Endothelial cell of umbilical vein (primary cell): ENCODE measurements at regions not wholly inside any gene's neighbourhood (a gene's known extent, or its start where the extent isn't known, plus 50 kb on each side); places are given as distances from the start of the nearest gene placed in this dataset.

ENCODE experiments used
- BruUV-seq: library from RNA; stranded (reverse); fragments of 400-500 nt; replicated peaks from 2 replicates; lab custom pipeline; 2021; lab: Mats Ljungman, UMichigan
- CTCF ChIA-PET: fragments of 300-600, 350-600 bp; sonication (Branson Sonifier 250); formaldehyde crosslinking; loops from one replicate; lab custom pipeline; 2021; ENCODE audit warnings: antibody characterized with exemption, inconsistent platforms; lab: Charles Lee
- POLR2A ChIA-PET: fragments of 300-600, 350-600 bp; sonication (Branson Sonifier 250); formaldehyde crosslinking; loops from one replicate; lab custom pipeline; 2021; ENCODE audit warnings: antibody characterized with exemption, inconsistent platforms; lab: Charles Lee
- DNase-seq: peaks from one replicate; pipeline ENCODE4 v3.0.0-alpha.2; 2011; ENCODE audit warnings: low read depth, low spot score
- FAIRE-seq: peaks from 2 replicates; lab custom pipeline; 2011; peaks lifted over from hg19 to GRCh38; lab: Jason Lieb, UNC
- H2AFZ ChIP-seq: 2 replicates; pipeline ENCODE4 v1.6.0; 2012; ENCODE audit warnings: low read depth, low read length, control low read depth, inconsistent platforms
- H3K27ac ChIP-seq: 2 replicates; pipeline ENCODE4 v1.5.1; 2011; ENCODE audit warnings: low read depth, mild to moderate bottlenecking, control low read depth, low read length, moderate library complexity; ENCODE audit not compliant: insufficient read depth
- H3K27me3 ChIP-seq, 2 experiments: 2 replicates each; pipeline versions ENCODE4 v1.6.0 to v1.6.1; 2011; ENCODE audit warnings: low read length in 2 of 2, mixed read lengths in 1 of 2; ENCODE audit not compliant: control insufficient read depth in 2 of 2, insufficient read depth in 2 of 2
- H3K36me3 ChIP-seq, 2 experiments: 2 replicates in 1 of 2; 3 replicates in 1 of 2; pipeline ENCODE4 v1.5.1; 2011; ENCODE audit warnings: low read length in 2 of 2, mild to moderate bottlenecking in 1 of 2, moderate library complexity in 1 of 2; ENCODE audit not compliant: control insufficient read depth in 2 of 2, insufficient read depth in 2 of 2; ENCODE audit errors: extremely low read depth in 1 of 2
- H3K4me1 ChIP-seq: 3 replicates; pipeline ENCODE4 v1.5.1; 2011; ENCODE audit warnings: mild to moderate bottlenecking, low read length; ENCODE audit not compliant: control insufficient read depth, insufficient read depth; ENCODE audit errors: extremely low read depth
- H3K4me2 ChIP-seq: 2 replicates; pipeline ENCODE4 v1.6.1; 2011; ENCODE audit warnings: low read length, control low read depth, mixed read lengths; ENCODE audit not compliant: insufficient read depth
- H3K4me3 ChIP-seq, 3 experiments: fragments of 200-600 bp in 1 of 3; sonication (generic), shearing (Covaris generic) in 1 of 3; replicated peaks in 1 of 3; 2 replicates each; pipeline ENCODE4 v1.5.1; 2011 to 2016; ENCODE audit warnings: control low read depth in 3 of 3, low read length in 3 of 3, mild to moderate bottlenecking in 2 of 3, inconsistent platforms in 1 of 3, low read depth in 1 of 3, moderate library complexity in 1 of 3; ENCODE audit not compliant: insufficient read depth in 1 of 3
- H3K79me2 ChIP-seq: 2 replicates; pipeline ENCODE4 v1.6.0; 2012; ENCODE audit warnings: low read length, inconsistent platforms; ENCODE audit not compliant: control insufficient read depth, insufficient read depth
- H3K9ac ChIP-seq: replicated peaks from 2 replicates; pipeline ENCODE3; 2011; ENCODE audit warnings: low read length, control low read depth; ENCODE audit not compliant: insufficient read depth; ENCODE audit errors: extremely low read depth
- H3K9me1 ChIP-seq: replicated peaks from 3 replicates; pipeline ENCODE4 v1.6.0; 2011; ENCODE audit warnings: mild to moderate bottlenecking, low read length; ENCODE audit not compliant: control insufficient read depth, insufficient read depth; ENCODE audit errors: extremely low read depth
- H3K9me3 ChIP-seq: replicated peaks from 2 replicates; pipeline ENCODE4 v1.5.1; 2012; ENCODE audit warnings: low read length, inconsistent platforms; ENCODE audit not compliant: control insufficient read depth, insufficient read depth
- H4K20me1 ChIP-seq: replicated peaks from 2 replicates; pipeline ENCODE3; 2011; ENCODE audit warnings: mild to moderate bottlenecking, low read length; ENCODE audit not compliant: control insufficient read depth, insufficient read depth; ENCODE audit errors: extremely low read depth
- EZH2 ChIP-seq: IDR thresholded peaks from 2 replicates; pipeline ENCODE4 v1.6.1; 2012; ENCODE audit warnings: borderline replicate concordance, low read depth, mild to moderate bottlenecking, moderate library complexity, low read length, inconsistent platforms; ENCODE audit not compliant: severe bottlenecking
- FOS ChIP-seq: IDR thresholded peaks from 2 replicates; pipeline ENCODE4 v1.6.1; 2011; ENCODE audit warnings: mild to moderate bottlenecking, low read length, moderate library complexity, borderline replicate concordance; ENCODE audit not compliant: insufficient read depth
- GATA2 ChIP-seq: IDR thresholded peaks from 2 replicates; pipeline ENCODE4 v1.7.0; 2011; ENCODE audit warnings: low read depth, mild to moderate bottlenecking, moderate library complexity, mixed read lengths, low read length; ENCODE audit not compliant: insufficient read length, insufficient read depth
- JUN ChIP-seq: IDR thresholded peaks from 2 replicates; pipeline ENCODE4 v1.6.1; 2011; ENCODE audit warnings: borderline replicate concordance, low read depth; ENCODE audit not compliant: insufficient read length, insufficient read depth
- MYC ChIP-seq: IDR thresholded peaks from one replicate; pipeline ENCODE4 v1.6.1; 2011; ENCODE audit warnings: mild to moderate bottlenecking, low read depth, low read length
- POLR2A ChIP-seq: IDR thresholded peaks from 2 replicates; pipeline ENCODE4 v1.6.1; 2012; ENCODE audit warnings: low read depth, mild to moderate bottlenecking, control low read depth, low read length
- POLR2AphosphoS5 ChIP-seq: IDR thresholded peaks from 2 replicates; pipeline ENCODE4 v1.6.1; 2012; ENCODE audit warnings: low read depth, mild to moderate bottlenecking, control low read depth, low read length, moderate library complexity; ENCODE audit not compliant: insufficient read depth
- dilution Hi-C: fragments of 300-500 bp; cut with MboI; formaldehyde crosslinking; loops from one replicate; pipeline ENCODE4 v1.15.0; 2019; ENCODE audit warnings: low sequenced_read_pairs; ENCODE audit not compliant: extremely low pct_ligation_motif_present
- intact Hi-C: fragments of 100-400 bp; cut with micrococcal nuclease; formaldehyde crosslinking; loops from one replicate; pipeline ENCODE4 v1.10.0; 2022
- TF ChIP-seq, protein P1 (sequence below), 2 donors: IDR thresholded peaks; 1 replicate in 1 of 2; 2 replicates in 1 of 2; pipeline ENCODE4 v1.5.1; 2011; ENCODE audit warnings: low read length in 2 of 2, mild to moderate bottlenecking in 2 of 2, moderate library complexity in 2 of 2, control low read depth in 1 of 2, inconsistent platforms in 1 of 2, low read depth in 1 of 2; ENCODE audit not compliant: insufficient read depth in 1 of 2; ENCODE audit errors: extremely low read depth in 1 of 2
- TF ChIP-seq, protein P2 (sequence below): IDR thresholded peaks from 2 replicates; pipeline ENCODE4 v1.6.1; 2011; ENCODE audit not compliant: insufficient read depth, insufficient read length

DNA sequence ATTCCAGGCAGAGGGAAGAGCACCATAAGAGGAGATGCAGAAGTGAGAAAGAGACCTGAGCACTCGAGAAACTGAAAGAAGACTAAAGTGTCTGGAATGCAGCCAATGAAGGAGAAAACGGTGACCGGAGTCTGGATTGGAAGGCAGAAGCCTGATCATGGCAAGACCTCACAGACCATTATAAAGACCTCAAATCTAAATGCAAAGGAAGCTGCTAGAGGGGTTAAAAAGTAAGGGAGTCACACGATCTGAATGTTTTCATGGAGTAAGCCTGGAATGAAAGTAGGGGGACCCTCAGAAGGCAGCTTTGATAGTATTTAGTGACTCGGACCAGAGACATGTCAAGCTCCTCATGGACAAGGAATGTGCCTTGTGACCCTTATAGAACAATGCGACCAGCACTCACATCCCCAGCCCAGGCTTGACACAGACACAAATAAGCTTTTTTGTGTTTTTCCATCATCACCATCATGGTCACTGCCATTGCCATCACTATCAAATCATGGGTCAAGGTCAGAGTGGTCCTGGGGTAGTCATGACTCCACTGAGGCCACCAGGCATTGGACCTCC, 183.6 kb downstream of the SEC16B start:
- no peak for FAIRE-seq
- Histone ChIP-seq H3K27ac (no peak overlapping the region), H3K27me3 (no peaks in the 10 kb centered on the region), H3K9me1 (no peaks in the 10 kb centered on the region), H3K4me3 (no peak overlapping the region), H3K4me2 (no peak overlapping the region), H4K20me1 (no peaks in the 10 kb centered on the region), H3K36me3 (no peaks in the 10 kb centered on the region), H2AFZ (no peak overlapping the region), H3K4me1 (peaks cover 4% of the 10 kb centered on the region), H3K9me3 (no peaks in the 10 kb centered on the region), H3K9ac (no peak overlapping the region), H3K79me2 (no peaks in the 10 kb centered on the region)
- no TSS peak for BruUV-seq
- dilution Hi-C loops = loop anchor here (5.0 kb wide), 1 partner anchor 36 kb away; no protein-coding TSS in a partner anchor
- POLR2A ChIA-PET = no interaction called here
- intact Hi-C loops = loop anchor here (10.0 kb wide), 1 partner anchor 601 kb away; no protein-coding TSS in a partner anchor
- no peak for TF ChIP-seq MYC
- no peak for TF ChIP-seq POLR2AphosphoS5
- CTCF ChIA-PET = no interaction called here
- DNase-seq = no peak

DNA sequence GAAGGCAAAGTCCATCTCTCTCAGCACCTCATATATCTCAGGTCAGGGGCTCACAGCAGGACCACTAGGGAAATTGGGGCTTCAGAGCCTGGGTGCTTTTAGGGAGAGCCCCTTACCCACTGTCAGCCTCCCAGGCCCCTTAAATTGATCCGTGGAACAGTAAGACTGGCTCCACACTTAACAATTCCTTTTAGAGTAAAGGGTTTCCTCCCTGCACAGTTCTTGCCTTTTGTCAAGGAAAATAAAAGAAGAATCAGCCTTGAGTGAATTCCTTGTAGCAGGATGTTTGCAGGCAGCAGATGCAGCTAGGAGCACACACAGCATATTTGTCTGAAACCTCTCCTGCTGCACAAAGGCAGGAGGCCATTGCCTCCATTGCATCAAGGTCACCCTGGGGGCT, 184.9 kb downstream of the SEC16B start:
- peaks cover 4% of the 10 kb centered on the region for H3K4me1 ChIP-seq
- no peaks in the 10 kb centered on the region for H3K36me3 ChIP-seq
- H3K9me1 ChIP-seq = no peaks in the 10 kb centered on the region
- H3K4me2 ChIP-seq = no peak overlapping the region
- TF ChIP-seq, protein P1, sequence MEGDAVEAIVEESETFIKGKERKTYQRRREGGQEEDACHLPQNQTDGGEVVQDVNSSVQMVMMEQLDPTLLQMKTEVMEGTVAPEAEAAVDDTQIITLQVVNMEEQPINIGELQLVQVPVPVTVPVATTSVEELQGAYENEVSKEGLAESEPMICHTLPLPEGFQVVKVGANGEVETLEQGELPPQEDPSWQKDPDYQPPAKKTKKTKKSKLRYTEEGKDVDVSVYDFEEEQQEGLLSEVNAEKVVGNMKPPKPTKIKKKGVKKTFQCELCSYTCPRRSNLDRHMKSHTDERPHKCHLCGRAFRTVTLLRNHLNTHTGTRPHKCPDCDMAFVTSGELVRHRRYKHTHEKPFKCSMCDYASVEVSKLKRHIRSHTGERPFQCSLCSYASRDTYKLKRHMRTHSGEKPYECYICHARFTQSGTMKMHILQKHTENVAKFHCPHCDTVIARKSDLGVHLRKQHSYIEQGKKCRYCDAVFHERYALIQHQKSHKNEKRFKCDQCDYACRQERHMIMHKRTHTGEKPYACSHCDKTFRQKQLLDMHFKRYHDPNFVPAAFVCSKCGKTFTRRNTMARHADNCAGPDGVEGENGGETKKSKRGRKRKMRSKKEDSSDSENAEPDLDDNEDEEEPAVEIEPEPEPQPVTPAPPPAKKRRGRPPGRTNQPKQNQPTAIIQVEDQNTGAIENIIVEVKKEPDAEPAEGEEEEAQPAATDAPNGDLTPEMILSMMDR (IDR thresholded peaks at IDR 0.05; ENCODE audit: extremely low read depth in 1 of 2, insufficient read depth in 1 of 2, low read depth in 1 of 2, low read length in 2 of 2) = no peak
- TF ChIP-seq GATA2 (no peak), POLR2A (no peak), FOS (no peak), EZH2 (no peak), MYC (no peak), JUN (no peak), POLR2AphosphoS5 (no peak)
- TF ChIP-seq, protein P2, sequence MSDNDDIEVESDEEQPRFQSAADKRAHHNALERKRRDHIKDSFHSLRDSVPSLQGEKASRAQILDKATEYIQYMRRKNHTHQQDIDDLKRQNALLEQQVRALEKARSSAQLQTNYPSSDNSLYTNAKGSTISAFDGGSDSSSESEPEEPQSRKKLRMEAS = no peak
- FAIRE-seq (no peak), DNase-seq (no peak)
- ChIA-PET CTCF (no interaction called here), POLR2A (no interaction called here)
- no peaks in the 10 kb centered on the region for H4K20me1 ChIP-seq
- no peak overlapping the region for H3K27ac ChIP-seq
- H3K4me3 ChIP-seq = no peak overlapping the region
- H3K9me3 ChIP-seq = no peaks in the 10 kb centered on the region
- dilution Hi-C loops = loop anchor here (5.0 kb wide), 1 partner anchor 37 kb away; no protein-coding TSS in a partner anchor
- H2AFZ ChIP-seq = no peak overlapping the region
- no peak overlapping the region for H3K9ac ChIP-seq
- no peaks in the 10 kb centered on the region for H3K27me3 ChIP-seq
- intact Hi-C loops = loop anchor here (5.0 to 10.0 kb wide), 2 partner anchors 142 to 600 kb away; no protein-coding TSS in a partner anchor
- no TSS peak for BruUV-seq
- H3K79me2 ChIP-seq = no peaks in the 10 kb centered on the region
